NCI-H1105 (cell line): ENCODE measurements at regions not wholly inside any gene's neighbourhood (a gene's known extent, or its start where the extent isn't known, plus 50 kb on each side); places are given as distances from the start of the nearest gene placed in this dataset.

Experiments
- DNase-seq: peaks from one replicate; lab custom pipeline; 2025; lab: John Stamatoyannopoulos, UW

- DNase-seq: no peak
Observed at GRCh38 chr7:118699222-118699621, 474.7 kb downstream of the ANKRD7 start.

GRCh38 chr7:118708741-118709140 lies 484.2 kb downstream of the ANKRD7 start:
- DNase-seq: no peak

GRCh38 chr7:118711688-118712087 lies 487.2 kb downstream of the ANKRD7 start:
- DNase-seq: no peak

- DNase-seq: no peak
Observed at GRCh38 chr7:118713039-118713438, 488.5 kb downstream of the ANKRD7 start.

- no peak for DNase-seq
Observed at GRCh38 chr7:118720632-118721031, 496.1 kb downstream of the ANKRD7 start.

- no peak for DNase-seq
Observed at GRCh38 chr7:118731854-118732253, 507.4 kb downstream of the ANKRD7 start.

- no peak for DNase-seq
Observed at GRCh38 chr7:118734541-118734940, 510.0 kb downstream of the ANKRD7 start.

GRCh38 chr7:118735441-118735840 lies 510.9 kb downstream of the ANKRD7 start:
- DNase-seq: no peak

- DNase-seq: no peak
Observed at GRCh38 chr7:118737935-118738334, 513.4 kb downstream of the ANKRD7 start.

- DNase-seq: no peak
Observed at GRCh38 chr7:118745927-118746326, 521.4 kb downstream of the ANKRD7 start.

GRCh38 chr7:118747473-118747872 lies 523.0 kb downstream of the ANKRD7 start:
- DNase-seq: no peak

- no peak for DNase-seq
Observed at GRCh38 chr7:118753479-118753878, 529.0 kb downstream of the ANKRD7 start.

GRCh38 chr7:118754608-118755007 lies 530.1 kb downstream of the ANKRD7 start:
- DNase-seq: no peak

GRCh38 chr7:118755067-118755625 lies 530.6 kb downstream of the ANKRD7 start:
- DNase-seq: no peak

- no peak for DNase-seq
Observed at GRCh38 chr7:118757066-118757465, 532.6 kb downstream of the ANKRD7 start.

GRCh38 chr7:118758582-118758981 lies 534.1 kb downstream of the ANKRD7 start:
- DNase-seq: no peak

GRCh38 chr7:118759921-118760320 lies 535.4 kb downstream of the ANKRD7 start:
- DNase-seq: no peak

GRCh38 chr7:118762451-118762850 lies 537.9 kb downstream of the ANKRD7 start:
- no peak for DNase-seq

GRCh38 chr7:118764221-118764620 lies 539.7 kb downstream of the ANKRD7 start:
- DNase-seq: no peak

GRCh38 chr7:118771672-118772071 lies 547.2 kb downstream of the ANKRD7 start:
- no peak for DNase-seq

GRCh38 chr7:118777308-118777707 lies 552.8 kb downstream of the ANKRD7 start:
- no peak for DNase-seq

- no peak for DNase-seq
Observed at GRCh38 chr7:118792682-118793081, 568.2 kb downstream of the ANKRD7 start.

GRCh38 chr7:118793582-118793981 lies 569.1 kb downstream of the ANKRD7 start:
- DNase-seq: no peak

GRCh38 chr7:118794419-118794818 lies 569.9 kb downstream of the ANKRD7 start:
- no peak for DNase-seq

- DNase-seq: no peak
Observed at GRCh38 chr7:118801366-118801765, 576.9 kb downstream of the ANKRD7 start.
